IMR-90 (cell line): ENCODE measurements at regions not wholly inside any gene's neighbourhood (a gene's known extent, or its start where the extent isn't known, plus 50 kb on each side); places are given as distances from the start of the nearest gene placed in this dataset.

Experiments used
- CTCF ChIP-seq: conservative IDR thresholded peaks from 2 replicates; pipeline ENCODE4 v1.5.1; 2012; ENCODE audit warnings: mild to moderate bottlenecking, low read depth, low read length, improper control_type of control experiment
- POLR2A ChIP-seq: IDR thresholded peaks from 2 replicates; pipeline ENCODE4 v1.6.1; 2012; ENCODE audit warnings: mild to moderate bottlenecking, low read depth, low read length
- RAD21 ChIP-seq: IDR thresholded peaks from 2 replicates; pipeline ENCODE4 v1.6.1; 2012; ENCODE audit warnings: low read length, improper control_type of control experiment
- RCOR1 ChIP-seq: IDR thresholded peaks from 2 replicates; pipeline ENCODE4 v1.6.1; 2012; ENCODE audit warnings: mild to moderate bottlenecking, low read length, improper control_type of control experiment; ENCODE audit not compliant: insufficient replicate concordance
- USF2 ChIP-seq: fragments of 150-350 bp; IDR thresholded peaks from 2 replicates; pipeline ENCODE4 v1.6.1; 2017; ENCODE audit warnings: mild to moderate bottlenecking, antibody characterized with exemption, low read length, low read depth

- TF ChIP-seq RCOR1 (no peak), CTCF (no peak), POLR2A (no peak), USF2 (no peak), RAD21 (no peak)
Measured at GRCh38 chr20:40776466-40777457, 87.7 kb upstream of the MAFB start.
